ENCODE measurements at regions not wholly inside any gene's neighbourhood (a gene's known extent, or its start where the extent isn't known, plus 50 kb on each side); places are given as distances from the start of the nearest gene placed in this dataset.

DNA sequence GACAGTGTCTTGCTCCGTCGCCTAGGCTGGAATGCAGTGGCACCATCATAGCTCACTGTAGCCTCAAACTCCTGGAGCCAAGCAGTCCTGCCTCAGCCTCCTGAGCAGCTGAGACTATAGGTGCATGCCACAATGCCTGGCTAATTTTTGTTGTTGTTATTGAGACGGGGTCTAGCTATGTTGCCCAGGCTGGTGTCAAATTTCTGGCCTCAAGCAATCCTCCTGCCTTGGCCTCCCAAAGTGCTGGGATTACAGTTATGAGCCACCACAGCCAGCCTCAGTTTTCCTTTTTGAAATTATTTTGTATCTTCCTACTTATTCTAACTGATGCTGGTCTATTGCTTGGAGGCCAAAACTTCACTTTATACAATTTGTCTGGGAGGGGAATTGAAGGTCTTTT lies 436.1 kb downstream of the UTRN start:
- TF ChIP-seq CEBPB (IDR thresholded peaks at IDR 0.05) (no peak), RAD21 (IDR thresholded peaks at IDR 0.05; ENCODE audit: low read depth) (no peak), ZBTB7A (IDR thresholded peaks at IDR 0.05; ENCODE audit: low read depth) (no peak), YY1 (IDR thresholded peaks at IDR 0.05; ENCODE audit: low read depth) (no peak), EP300 (IDR thresholded peaks at IDR 0.05; ENCODE audit: borderline replicate concordance) (no peak), FOXM1 (IDR thresholded peaks at IDR 0.05; ENCODE audit: borderline replicate concordance, low read depth) (no peak), TCF12 (IDR thresholded peaks at IDR 0.05; ENCODE audit: low read depth) (no peak), TAF1 (IDR thresholded peaks at IDR 0.05; ENCODE audit: low read depth) (no peak), EGR1 (IDR thresholded peaks at IDR 0.05) (no peak), NFIC (IDR thresholded peaks at IDR 0.05) (no peak), CREB1 (IDR thresholded peaks at IDR 0.05; ENCODE audit: low read depth) (no peak), TEAD4 (IDR thresholded peaks at IDR 0.05) (no peak)
- TF ChIP-seq, protein P1, sequence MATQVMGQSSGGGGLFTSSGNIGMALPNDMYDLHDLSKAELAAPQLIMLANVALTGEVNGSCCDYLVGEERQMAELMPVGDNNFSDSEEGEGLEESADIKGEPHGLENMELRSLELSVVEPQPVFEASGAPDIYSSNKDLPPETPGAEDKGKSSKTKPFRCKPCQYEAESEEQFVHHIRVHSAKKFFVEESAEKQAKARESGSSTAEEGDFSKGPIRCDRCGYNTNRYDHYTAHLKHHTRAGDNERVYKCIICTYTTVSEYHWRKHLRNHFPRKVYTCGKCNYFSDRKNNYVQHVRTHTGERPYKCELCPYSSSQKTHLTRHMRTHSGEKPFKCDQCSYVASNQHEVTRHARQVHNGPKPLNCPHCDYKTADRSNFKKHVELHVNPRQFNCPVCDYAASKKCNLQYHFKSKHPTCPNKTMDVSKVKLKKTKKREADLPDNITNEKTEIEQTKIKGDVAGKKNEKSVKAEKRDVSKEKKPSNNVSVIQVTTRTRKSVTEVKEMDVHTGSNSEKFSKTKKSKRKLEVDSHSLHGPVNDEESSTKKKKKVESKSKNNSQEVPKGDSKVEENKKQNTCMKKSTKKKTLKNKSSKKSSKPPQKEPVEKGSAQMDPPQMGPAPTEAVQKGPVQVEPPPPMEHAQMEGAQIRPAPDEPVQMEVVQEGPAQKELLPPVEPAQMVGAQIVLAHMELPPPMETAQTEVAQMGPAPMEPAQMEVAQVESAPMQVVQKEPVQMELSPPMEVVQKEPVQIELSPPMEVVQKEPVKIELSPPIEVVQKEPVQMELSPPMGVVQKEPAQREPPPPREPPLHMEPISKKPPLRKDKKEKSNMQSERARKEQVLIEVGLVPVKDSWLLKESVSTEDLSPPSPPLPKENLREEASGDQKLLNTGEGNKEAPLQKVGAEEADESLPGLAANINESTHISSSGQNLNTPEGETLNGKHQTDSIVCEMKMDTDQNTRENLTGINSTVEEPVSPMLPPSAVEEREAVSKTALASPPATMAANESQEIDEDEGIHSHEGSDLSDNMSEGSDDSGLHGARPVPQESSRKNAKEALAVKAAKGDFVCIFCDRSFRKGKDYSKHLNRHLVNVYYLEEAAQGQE (IDR thresholded peaks at IDR 0.05; ENCODE audit: low read depth) = no peak
- TF ChIP-seq, protein P2, sequence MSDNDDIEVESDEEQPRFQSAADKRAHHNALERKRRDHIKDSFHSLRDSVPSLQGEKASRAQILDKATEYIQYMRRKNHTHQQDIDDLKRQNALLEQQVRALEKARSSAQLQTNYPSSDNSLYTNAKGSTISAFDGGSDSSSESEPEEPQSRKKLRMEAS (IDR thresholded peaks at IDR 0.05) = no peak
- TF ChIP-seq, protein P3, sequence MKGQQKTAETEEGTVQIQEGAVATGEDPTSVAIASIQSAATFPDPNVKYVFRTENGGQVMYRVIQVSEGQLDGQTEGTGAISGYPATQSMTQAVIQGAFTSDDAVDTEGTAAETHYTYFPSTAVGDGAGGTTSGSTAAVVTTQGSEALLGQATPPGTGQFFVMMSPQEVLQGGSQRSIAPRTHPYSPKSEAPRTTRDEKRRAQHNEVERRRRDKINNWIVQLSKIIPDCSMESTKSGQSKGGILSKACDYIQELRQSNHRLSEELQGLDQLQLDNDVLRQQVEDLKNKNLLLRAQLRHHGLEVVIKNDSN (IDR thresholded peaks at IDR 0.05) = no peak

DNA sequence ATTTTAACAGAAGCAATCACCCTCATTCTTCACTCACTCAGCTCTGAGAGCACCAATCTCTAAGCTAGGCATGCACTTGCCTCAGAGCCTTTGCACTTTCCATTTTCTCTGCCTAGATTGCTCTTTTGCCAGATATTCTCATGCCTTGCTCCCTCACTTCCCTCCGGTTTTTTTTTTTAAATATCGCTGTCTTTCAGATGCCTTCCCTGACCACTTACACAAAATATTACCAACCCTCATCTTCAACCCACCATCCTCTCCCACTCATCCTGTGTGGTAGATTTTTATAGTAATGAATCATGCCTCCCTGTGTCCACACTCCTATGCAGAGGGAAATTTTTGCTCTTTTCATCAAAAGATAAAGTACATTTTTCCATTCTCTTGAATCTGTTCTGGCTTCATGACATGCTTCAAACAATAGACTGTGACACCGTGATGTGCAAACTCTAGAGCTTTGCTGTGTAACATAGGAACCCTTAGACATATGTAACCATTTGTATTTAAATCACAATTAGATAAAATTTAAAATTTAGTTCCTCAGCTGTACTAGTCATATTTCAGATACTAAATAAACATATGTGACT lies 437.1 kb downstream of the UTRN start:
- TF ChIP-seq NFIC (IDR thresholded peaks at IDR 0.05) (no peak), FOXM1 (IDR thresholded peaks at IDR 0.05; ENCODE audit: borderline replicate concordance, low read depth) (no peak), ZBTB7A (IDR thresholded peaks at IDR 0.05; ENCODE audit: low read depth) (no peak), TEAD4 (IDR thresholded peaks at IDR 0.05) (no peak), RAD21 (IDR thresholded peaks at IDR 0.05; ENCODE audit: low read depth) (no peak), TAF1 (IDR thresholded peaks at IDR 0.05; ENCODE audit: low read depth) (no peak), EGR1 (IDR thresholded peaks at IDR 0.05) (no peak), YY1 (IDR thresholded peaks at IDR 0.05; ENCODE audit: low read depth) (no peak)
- TF ChIP-seq, protein P2 (IDR thresholded peaks at IDR 0.05) = no peak
- TF ChIP-seq, protein P3 (IDR thresholded peaks at IDR 0.05) = no peak
- TF ChIP-seq, protein P1 (IDR thresholded peaks at IDR 0.05; ENCODE audit: low read depth) = no peak

DNA sequence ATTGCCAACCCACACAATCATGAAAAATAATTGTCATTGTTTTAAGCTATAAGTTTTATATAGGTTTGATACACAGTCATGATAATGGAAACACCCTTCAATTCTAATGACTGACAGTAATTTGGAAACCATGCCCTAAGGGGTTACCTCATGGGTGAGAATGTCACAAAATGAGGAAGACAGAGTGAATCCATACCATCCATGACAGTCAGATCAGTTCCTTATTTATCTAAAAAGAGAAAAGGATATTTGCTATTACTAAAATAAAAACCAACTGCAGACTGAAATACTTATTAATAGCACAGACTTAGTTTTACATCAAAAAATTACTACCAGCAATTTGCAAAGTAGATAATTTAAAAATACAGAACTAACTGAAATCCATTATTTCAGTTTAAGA lies 437.8 kb downstream of the UTRN start:
- no peak for TF ChIP-seq TAF1 (IDR thresholded peaks at IDR 0.05; ENCODE audit: low read depth)

DNA sequence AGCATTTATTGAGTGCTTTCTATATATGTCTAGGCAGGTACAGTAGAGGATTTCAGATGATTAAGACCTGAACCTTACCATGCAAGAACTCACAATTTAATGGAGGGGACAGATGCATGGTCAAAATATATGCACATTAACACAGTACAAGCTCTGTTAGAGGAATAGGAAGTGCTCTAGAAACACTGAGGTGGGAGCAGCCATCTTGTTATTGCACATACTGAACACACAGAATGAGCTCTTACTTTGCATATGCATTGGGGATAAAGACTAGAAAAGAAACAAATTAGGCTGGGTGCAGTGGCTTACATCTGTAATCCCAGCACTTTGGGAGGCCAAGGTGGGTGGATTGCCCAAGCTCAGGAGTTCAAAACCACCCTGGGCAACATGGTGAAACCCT lies 438.3 kb downstream of the UTRN start:
- TF ChIP-seq, protein P3 (IDR thresholded peaks at IDR 0.05) = no peak
- TF ChIP-seq NFIC (IDR thresholded peaks at IDR 0.05) (no peak), TAF1 (IDR thresholded peaks at IDR 0.05; ENCODE audit: low read depth) (no peak), YY1 (IDR thresholded peaks at IDR 0.05; ENCODE audit: low read depth) (no peak), TCF12 (IDR thresholded peaks at IDR 0.05; ENCODE audit: low read depth) (no peak), CREB1 (IDR thresholded peaks at IDR 0.05; ENCODE audit: low read depth) (no peak), EP300 (IDR thresholded peaks at IDR 0.05; ENCODE audit: borderline replicate concordance) (no peak), ZBTB7A (IDR thresholded peaks at IDR 0.05; ENCODE audit: low read depth) (no peak), TEAD4 (IDR thresholded peaks at IDR 0.05) (no peak), RAD21 (IDR thresholded peaks at IDR 0.05; ENCODE audit: low read depth) (no peak)
- TF ChIP-seq, protein P1 (IDR thresholded peaks at IDR 0.05; ENCODE audit: low read depth) = no peak
